GM19455 (cell line): ENCODE measurements at regions not wholly inside any gene's neighbourhood (a gene's known extent, or its start where the extent isn't known, plus 50 kb on each side); places are given as distances from the start of the nearest gene placed in this dataset.
A peak's percentile ranks its signal among the peaks of the same experiment; 100 is the strongest.

Source experiments
- ATAC-seq: cut with Tn5 transposase; IDR thresholded peaks from one replicate; pipeline ENCODE4 v1.9.1; 2021; ENCODE audit not compliant: unreplicated experiment

- ATAC-seq = no peak
Measured at GRCh38 chr12:93174473-93174872, 203.3 kb upstream of the NUDT4 start.

GRCh38 chr12:93176165-93176564, 201.6 kb upstream of the NUDT4 start:
- ATAC-seq = no peak

DNA sequence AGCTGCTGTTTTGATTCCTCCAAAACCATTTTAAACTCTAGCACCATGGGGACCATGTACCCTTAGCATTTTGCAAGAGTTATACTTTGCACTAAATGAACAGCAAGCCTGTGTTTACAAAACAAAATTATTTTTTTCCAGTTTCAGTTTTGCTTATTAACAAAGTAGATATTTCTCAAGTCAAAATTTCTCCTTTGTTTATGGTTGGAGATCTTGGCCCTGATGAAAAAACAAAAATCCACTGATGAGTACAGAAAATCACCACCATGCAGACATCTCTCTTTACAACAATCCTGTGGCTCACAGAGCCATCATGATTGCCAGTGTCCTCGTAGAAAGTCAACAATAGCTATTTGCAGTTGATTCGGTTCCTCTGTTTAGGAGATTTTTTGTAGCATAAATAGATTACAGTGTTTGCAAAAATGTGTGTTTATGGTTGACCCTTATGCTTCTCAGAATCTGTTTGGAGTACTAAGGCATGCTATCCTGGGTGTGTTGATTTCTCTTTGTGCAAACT, 201.1 kb upstream of the NUDT4 start:
- no peak for ATAC-seq

DNA sequence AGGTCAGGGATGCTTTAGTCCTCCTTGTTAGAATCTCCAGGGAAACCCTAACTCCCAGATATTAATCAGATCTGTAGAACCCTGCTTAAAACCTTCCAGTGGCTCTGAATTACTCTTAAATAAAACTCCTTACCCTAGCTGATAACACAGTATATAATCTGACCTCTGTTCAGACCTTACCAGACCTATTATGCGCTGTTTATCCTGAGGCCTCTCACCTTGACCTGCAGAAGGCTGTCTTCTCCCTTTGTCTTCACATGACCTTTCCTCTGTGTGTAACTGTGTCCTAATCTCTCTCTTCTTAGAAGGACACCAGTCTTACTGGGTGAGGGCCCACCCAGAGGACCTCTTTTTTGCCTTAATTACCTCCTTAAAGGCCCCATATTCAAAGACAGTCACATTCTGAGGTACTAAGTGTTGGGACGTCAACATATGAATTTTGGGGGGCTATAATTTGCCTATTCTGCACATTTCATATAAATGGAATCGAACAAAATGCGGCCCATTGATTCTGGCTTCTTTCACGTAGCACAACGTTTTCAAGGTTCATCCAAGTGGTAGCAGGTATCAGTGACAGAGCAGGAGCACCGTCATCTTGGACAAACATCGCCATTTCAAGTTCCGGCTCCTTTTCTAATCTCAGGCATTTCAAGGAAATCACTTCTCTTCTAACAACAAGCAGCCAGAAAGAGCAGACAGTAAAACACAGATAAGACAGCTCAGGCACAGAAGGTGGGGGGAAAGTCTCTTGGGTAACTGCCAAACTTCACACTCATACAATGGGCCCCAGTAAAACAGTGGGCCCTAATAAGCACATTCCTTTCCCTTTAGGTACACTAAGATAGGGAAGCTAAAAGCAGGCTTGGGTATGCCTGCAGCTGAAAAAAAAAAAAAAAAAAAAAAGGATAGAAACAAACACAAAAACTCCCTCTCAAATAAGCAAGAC, 200.2 kb upstream of the NUDT4 start:
- ATAC-seq = no peak

- no peak for ATAC-seq
Measured at GRCh38 chr12:93178154-93178878, 199.4 kb upstream of the NUDT4 start.

DNA sequence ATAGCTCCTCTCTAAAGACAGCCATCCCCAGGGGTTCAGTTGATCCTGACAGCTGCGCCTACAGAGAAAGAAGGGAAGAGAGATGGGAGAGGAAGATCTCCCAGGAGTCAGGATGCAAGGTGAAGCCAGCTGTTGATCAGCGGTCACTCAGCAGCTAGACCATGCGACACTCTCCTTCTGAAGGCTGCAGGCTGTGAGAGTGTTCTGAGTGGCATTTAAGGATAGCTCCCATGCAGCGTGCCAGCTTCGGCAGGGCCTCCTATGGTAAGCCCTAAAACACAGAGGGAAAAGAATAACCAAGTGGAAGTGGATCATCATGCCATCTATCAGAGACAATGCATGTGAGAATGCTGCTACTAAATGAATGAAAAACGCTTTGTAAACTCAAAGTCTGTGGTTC, 197.9 kb upstream of the NUDT4 start:
- ATAC-seq = no peak

- no peak for ATAC-seq
Measured at GRCh38 chr12:93180566-93180965, 197.2 kb upstream of the NUDT4 start.

GRCh38 chr12:93181409-93181965, 196.2 kb upstream of the NUDT4 start:
- ATAC-seq = no peak

DNA sequence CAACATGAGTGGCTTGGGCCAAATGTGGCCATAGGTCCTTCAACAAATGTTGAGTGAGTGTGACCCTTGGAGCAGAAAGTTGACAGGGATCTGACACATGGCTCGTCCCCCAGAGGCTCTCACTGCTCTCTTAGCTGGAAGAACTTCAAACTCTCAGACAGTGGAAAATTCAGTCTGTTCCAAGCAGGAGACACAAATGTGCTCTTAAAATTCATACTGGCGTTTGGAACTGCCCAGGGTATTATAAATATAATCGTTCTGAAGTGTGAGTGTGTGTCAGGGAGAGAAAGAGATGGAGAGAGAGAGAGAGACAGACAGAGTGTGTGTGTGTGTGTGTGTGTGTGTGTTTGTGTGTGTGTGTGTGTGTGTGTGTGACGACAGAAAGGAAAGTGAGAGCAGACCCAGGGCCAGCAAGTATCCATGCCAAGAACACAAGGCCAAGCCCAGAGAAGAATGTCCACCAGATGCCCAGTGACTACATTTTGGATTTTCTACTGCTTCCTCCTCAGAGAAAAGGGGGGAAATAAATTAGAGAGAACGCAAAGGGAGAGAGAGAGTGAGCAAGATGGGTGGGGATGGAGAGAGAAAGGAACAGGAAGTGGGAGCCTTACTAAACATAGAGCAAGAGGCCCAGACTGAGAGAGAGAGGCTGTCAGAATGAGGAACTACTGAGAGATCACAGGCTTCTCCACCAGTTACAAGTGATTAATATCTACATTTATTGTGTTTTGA, 193.6 kb upstream of the NUDT4 start:
- ATAC-seq = peak; percentile 78

DNA sequence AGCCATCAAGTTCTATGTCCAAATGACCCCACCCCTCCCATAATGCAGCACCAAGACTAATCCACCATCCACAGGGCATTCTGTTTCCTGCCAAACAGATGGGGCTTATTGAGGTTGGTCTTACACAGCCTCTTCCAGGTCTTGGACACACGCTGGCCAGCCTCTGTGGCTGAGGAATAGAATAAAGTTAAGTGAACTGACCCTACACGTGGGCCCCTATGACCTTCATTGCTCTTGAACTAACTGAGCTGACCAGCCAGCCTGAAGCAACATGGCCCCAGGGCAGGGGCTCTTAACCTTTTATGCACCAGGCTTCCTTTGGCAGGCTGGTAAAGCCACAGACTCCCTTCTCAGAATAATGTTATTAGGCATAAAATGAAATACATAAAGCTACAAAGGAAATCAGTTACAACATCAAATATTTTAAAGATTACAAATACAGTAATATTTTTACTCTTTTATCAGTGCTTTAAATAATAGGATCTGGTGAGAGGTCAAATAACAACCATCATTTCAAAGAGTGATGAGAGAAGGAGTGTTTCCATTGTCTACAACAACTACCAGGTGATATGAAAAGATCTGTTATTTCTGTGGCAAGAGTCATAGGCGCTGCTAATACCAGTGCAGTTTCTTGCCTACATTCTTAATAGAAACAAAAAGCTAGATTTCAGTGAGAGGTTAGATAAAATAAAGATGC, 192.9 kb upstream of the NUDT4 start:
- ATAC-seq = no peak

DNA sequence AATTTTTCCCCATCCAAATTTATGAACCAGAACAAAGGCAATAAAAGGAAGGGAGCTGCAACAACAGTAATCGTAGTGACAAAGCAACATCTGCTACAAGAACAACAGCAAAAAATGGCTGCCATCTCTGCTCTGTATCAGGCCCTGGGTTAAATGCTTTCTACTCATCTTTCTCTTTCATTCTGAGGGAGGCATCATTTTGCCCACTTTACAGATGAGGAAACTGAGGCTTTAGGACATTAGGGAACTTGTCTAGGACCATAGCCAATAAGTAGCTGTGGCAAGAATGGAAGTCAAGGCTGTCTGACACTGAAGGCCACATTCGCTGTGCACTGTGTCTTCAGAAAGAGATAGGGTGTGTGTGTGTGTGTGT, 192.4 kb upstream of the NUDT4 start:
- no peak for ATAC-seq

GRCh38 chr12:93186131-93186530, 191.6 kb upstream of the NUDT4 start:
- ATAC-seq = no peak

GRCh38 chr12:93186621-93187020, 191.1 kb upstream of the NUDT4 start:
- no peak for ATAC-seq

- no peak for ATAC-seq
Measured at GRCh38 chr12:93191423-93191822, 186.3 kb upstream of the NUDT4 start.

DNA sequence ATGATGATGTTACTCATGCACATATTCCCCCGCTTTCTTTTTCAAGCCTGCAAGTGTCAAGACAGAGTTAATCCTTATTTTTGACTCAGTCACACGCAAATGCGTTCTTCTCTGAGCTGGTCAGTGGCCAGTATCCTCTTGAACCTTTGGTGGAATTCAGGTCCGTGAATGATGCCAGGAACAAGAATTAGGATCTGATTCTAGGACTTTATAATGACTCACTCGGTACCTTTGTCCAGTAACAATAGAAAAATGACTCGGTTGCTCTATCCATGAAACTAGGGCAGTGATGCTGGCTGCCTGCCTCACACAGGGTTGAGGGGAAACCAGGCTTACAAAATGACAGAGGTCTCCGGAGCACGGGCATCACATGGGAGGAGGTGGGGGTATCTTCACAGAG, 185.8 kb upstream of the NUDT4 start:
- no peak for ATAC-seq

GRCh38 chr12:93192878-93193277, 184.8 kb upstream of the NUDT4 start:
- no peak for ATAC-seq

DNA sequence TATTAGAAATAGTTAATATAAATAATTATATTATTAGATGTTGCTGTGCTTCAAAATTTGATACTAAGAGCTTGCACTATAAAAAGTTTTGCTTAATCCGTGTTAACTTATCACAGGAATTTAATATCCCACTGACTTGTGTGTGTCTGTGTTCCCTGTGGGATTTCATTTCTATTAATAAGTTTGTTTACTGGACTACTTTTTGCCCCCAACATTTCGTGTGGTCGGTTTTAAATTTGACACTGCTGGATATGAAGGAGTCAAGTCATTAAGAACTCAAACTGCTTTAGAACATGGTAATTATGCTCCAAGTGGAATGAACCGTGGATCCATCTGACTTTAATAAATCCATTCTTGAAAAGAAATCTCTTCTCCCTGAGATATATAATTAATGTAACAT, 182.2 kb upstream of the NUDT4 start:
- no peak for ATAC-seq

GRCh38 chr12:93197067-93197593, 180.6 kb upstream of the NUDT4 start:
- ATAC-seq = no peak

DNA sequence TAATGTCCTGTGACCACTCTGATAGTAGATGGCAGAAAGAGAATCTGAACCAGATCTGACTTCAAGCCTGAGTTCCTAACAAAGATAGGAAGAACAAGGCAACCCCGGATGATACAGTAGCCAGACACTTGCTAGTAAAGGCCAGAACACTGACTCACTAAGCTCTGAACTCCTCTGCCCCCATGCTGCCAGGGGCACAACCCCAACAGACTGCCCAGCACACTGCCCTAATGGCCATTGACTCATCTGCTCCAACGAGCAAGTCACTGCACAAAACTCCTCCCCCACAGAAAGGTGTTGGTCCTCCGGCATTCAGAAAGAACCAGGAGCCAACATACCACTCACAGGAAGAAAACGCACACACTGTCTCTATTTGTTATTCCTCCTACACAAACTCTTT, 179.6 kb upstream of the NUDT4 start:
- no peak for ATAC-seq

GRCh38 chr12:93199831-93200236, 177.9 kb upstream of the NUDT4 start:
- no peak for ATAC-seq
